Astrocyte (in vitro differentiated cells and primary cell): ENCODE measurements at regions not wholly inside any gene's neighbourhood (a gene's known extent, or its start where the extent isn't known, plus 50 kb on each side); places are given as distances from the start of the nearest gene placed in this dataset.
A peak's percentile ranks its signal among the peaks of the same experiment; 100 is the strongest.

Experiments
- DNase-seq: peaks from one replicate; pipeline ENCODE4 v3.0.0-alpha.2; 2010; ENCODE audit warnings: low read depth
- FAIRE-seq: peaks from 2 replicates; lab custom pipeline; 2011; peaks lifted over from hg19 to GRCh38; lab: Jason Lieb, UNC
- H2AFZ ChIP-seq: 2 replicates; pipeline ENCODE4 v1.6.0; 2012; ENCODE audit warnings: low read depth, low read length, inconsistent platforms
- H3K27ac ChIP-seq: 2 replicates; pipeline ENCODE4 v1.5.1; 2011; ENCODE audit warnings: low read depth, low read length, inconsistent platforms
- H3K27me3 ChIP-seq: 2 replicates; pipeline ENCODE4 v1.6.0; 2011; ENCODE audit warnings: low read length, inconsistent platforms; ENCODE audit not compliant: insufficient read depth
- H3K36me3 ChIP-seq: 2 replicates; pipeline ENCODE4 v1.5.1; 2011; ENCODE audit warnings: low read length, inconsistent platforms; ENCODE audit not compliant: insufficient read depth
- H3K4me1 ChIP-seq: 2 replicates; pipeline ENCODE4 v1.5.1; 2011; ENCODE audit warnings: low read length, inconsistent platforms; ENCODE audit not compliant: insufficient read depth
- H3K4me2 ChIP-seq: 2 replicates; pipeline ENCODE4 v1.6.0; 2012; ENCODE audit warnings: low read length, inconsistent platforms
- H3K4me3 ChIP-seq: 2 replicates; pipeline ENCODE4 v1.5.1; 2011; ENCODE audit warnings: low read depth, mild to moderate bottlenecking, low read length, inconsistent platforms; ENCODE audit not compliant: insufficient read depth
- H3K79me2 ChIP-seq: 2 replicates; pipeline ENCODE4 v1.6.0; 2012; ENCODE audit warnings: mild to moderate bottlenecking, low read length, inconsistent platforms; ENCODE audit not compliant: insufficient read depth
- H3K9ac ChIP-seq: 2 replicates; pipeline ENCODE4 v1.6.0; 2012; ENCODE audit warnings: mild to moderate bottlenecking, low read length, inconsistent platforms
- H3K9me3 ChIP-seq: 2 replicates; pipeline ENCODE4 v1.5.1; 2012; ENCODE audit warnings: low read depth, mild to moderate bottlenecking, low read length, inconsistent platforms; ENCODE audit not compliant: insufficient read depth
- H4K20me1 ChIP-seq: 2 replicates; pipeline ENCODE4 v1.6.0; 2012; ENCODE audit warnings: low read length, inconsistent platforms; ENCODE audit not compliant: insufficient read depth
- H3K27ac Mint-ChIP-seq: one replicate; pipeline ENCODE4 v1.8.0; 2021; ENCODE audit warnings: mild to moderate bottlenecking, mixed read lengths; ENCODE audit not compliant: unreplicated experiment
- H3K27me3 Mint-ChIP-seq: one replicate; pipeline ENCODE4 v1.8.0; 2021; ENCODE audit warnings: low read depth, mixed read lengths; ENCODE audit not compliant: unreplicated experiment
- H3K36me3 Mint-ChIP-seq: one replicate; pipeline ENCODE4 v1.8.0; 2021; ENCODE audit warnings: low read depth, mixed read lengths; ENCODE audit not compliant: unreplicated experiment
- H3K4me1 Mint-ChIP-seq: one replicate; pipeline ENCODE4 v1.8.0; 2021; ENCODE audit warnings: low read depth, mixed read lengths; ENCODE audit not compliant: unreplicated experiment
- H3K4me3 Mint-ChIP-seq: one replicate; pipeline ENCODE4 v1.8.0; 2021; ENCODE audit warnings: mild to moderate bottlenecking, moderate library complexity, mixed read lengths; ENCODE audit not compliant: unreplicated experiment
- H3K9me3 Mint-ChIP-seq: one replicate; pipeline ENCODE4 v1.8.0; 2021; ENCODE audit warnings: mild to moderate bottlenecking, mixed read lengths; ENCODE audit not compliant: unreplicated experiment
- CTCF ChIP-seq: IDR thresholded peaks from 2 replicates; pipeline ENCODE4 v1.5.1; 2011; ENCODE audit warnings: low read depth, mild to moderate bottlenecking, inconsistent platforms, low read length, moderate library complexity; ENCODE audit not compliant: insufficient read depth
- EZH2 ChIP-seq: IDR thresholded peaks from 2 replicates; pipeline ENCODE4 v1.6.1; 2012; ENCODE audit warnings: mild to moderate bottlenecking, low read length, inconsistent platforms; ENCODE audit not compliant: insufficient read depth

- FAIRE-seq (no peak), DNase-seq (no peak)
- Histone ChIP-seq H3K27ac (no peak overlapping the region), H2AFZ (no peak overlapping the region), H3K79me2 (no peaks in the 10 kb centered on the region), H4K20me1 (no peaks in the 10 kb centered on the region), H3K9me3 (no peaks in the 10 kb centered on the region), H3K4me1 (no peaks in the 10 kb centered on the region), H3K9ac (no peak overlapping the region), H3K36me3 (no peaks in the 10 kb centered on the region), H3K4me2 (no peak overlapping the region), H3K27me3 (no peaks in the 10 kb centered on the region), H3K4me3 (no peak overlapping the region)
- Mint-ChIP-seq H3K9me3 (peaks cover 4% of the 10 kb centered on the region), H3K4me1 (peaks cover 3% of the 10 kb centered on the region), H3K27me3 (no peaks in the 10 kb centered on the region), H3K36me3 (no peaks in the 10 kb centered on the region), H3K4me3 (no peak overlapping the region), H3K27ac (no peak overlapping the region)
- TF ChIP-seq EZH2 = no peak
- no peak for TF ChIP-seq CTCF
Measured at GRCh38 chr10:21388589-21388988, 136.9 kb downstream of the SKIDA1 start.

GRCh38 chr10:21387868-21388267 is 137.6 kb downstream of the SKIDA1 start:
- no peak overlapping the region for H3K27ac Mint-ChIP-seq
- H3K9me3 Mint-ChIP-seq = peaks cover 4% of the 10 kb centered on the region
- H3K27me3 ChIP-seq = no peaks in the 10 kb centered on the region
- no peaks in the 10 kb centered on the region for H3K4me1 ChIP-seq
- TF ChIP-seq EZH2 = no peak
- H3K4me3 Mint-ChIP-seq = no peak overlapping the region
- no peak overlapping the region for H3K4me3 ChIP-seq
- DNase-seq (no peak), FAIRE-seq (no peak)
- H3K4me2 ChIP-seq = no peak overlapping the region
- H4K20me1 ChIP-seq = no peaks in the 10 kb centered on the region
- no peak overlapping the region for H3K9ac ChIP-seq
- H2AFZ ChIP-seq = no peak overlapping the region
- H3K27me3 Mint-ChIP-seq = no peaks in the 10 kb centered on the region
- H3K36me3 Mint-ChIP-seq = no peaks in the 10 kb centered on the region
- H3K79me2 ChIP-seq = no peaks in the 10 kb centered on the region
- H3K27ac ChIP-seq = no peak overlapping the region
- H3K9me3 ChIP-seq = no peaks in the 10 kb centered on the region
- H3K4me1 Mint-ChIP-seq = peaks cover 3% of the 10 kb centered on the region
- H3K36me3 ChIP-seq = no peaks in the 10 kb centered on the region

- Histone ChIP-seq H3K27ac (no peak overlapping the region), H3K9me3 (no peaks in the 10 kb centered on the region), H4K20me1 (no peaks in the 10 kb centered on the region), H3K9ac (no peak overlapping the region), H2AFZ (peak overlapping the region; percentile 28), H3K4me1 (no peaks in the 10 kb centered on the region), H3K79me2 (no peaks in the 10 kb centered on the region), H3K4me3 (no peak overlapping the region), H3K27me3 (no peaks in the 10 kb centered on the region), H3K4me2 (no peak overlapping the region), H3K36me3 (no peaks in the 10 kb centered on the region)
- Mint-ChIP-seq H3K9me3 (peaks cover 4% of the 10 kb centered on the region), H3K4me3 (no peak overlapping the region), H3K36me3 (no peaks in the 10 kb centered on the region), H3K4me1 (peaks cover 3% of the 10 kb centered on the region), H3K27me3 (no peaks in the 10 kb centered on the region), H3K27ac (no peak overlapping the region)
- FAIRE-seq = no peak
- TF ChIP-seq EZH2 (no peak), CTCF (no peak)
- DNase-seq = no peak
Measured at GRCh38 chr10:21385996-21386585, 139.4 kb downstream of the SKIDA1 start.
